ENCODE measurements at regions not wholly inside any gene's neighbourhood (a gene's known extent, or its start where the extent isn't known, plus 50 kb on each side); places are given as distances from the start of the nearest gene placed in this dataset.
"Not testable (repeated sequence)": the region's sequence is repeated elsewhere in the genome, so short reads cannot be mapped to it uniquely, and the experiment has no call there.

- ChIA-PET POLR2A (no interaction called here), CTCF (no interaction called here)
These were observed 308.0 kb upstream of the KCND2 start for GRCh38 chr7:119964788-119965542.

GRCh38 chr7:119967221-119967620 is 305.8 kb upstream of the KCND2 start:
- Mint-ChIP-seq H3K9me3 (peaks cover 0 to 7% (median 2%) of the 10 kb centered on the region in 5 donors), H3K4me1 (no peaks in the 10 kb centered on the region), H3K27ac (no peak overlapping the region), H3K4me3 (no peak overlapping the region), H3K36me3 (no peaks in the 10 kb centered on the region), H3K27me3 (no peaks in the 10 kb centered on the region)
- Histone ChIP-seq H3K4me1 (ENCODE audit: insufficient read depth, low read length) (no peaks in the 10 kb centered on the region), H3K27me3 (ENCODE audit: insufficient read depth, low read length, poor library complexity, severe bottlenecking) (no peaks in the 10 kb centered on the region), H3K4me3 (ENCODE audit: low read length) (no peak overlapping the region), H3K27ac (ENCODE audit: low read depth, low read length) (no peak overlapping the region), H3K36me3 (ENCODE audit: insufficient read depth, low read length) (no peaks in the 10 kb centered on the region), H3K9me3 (ENCODE audit: low read length) (no peaks in the 10 kb centered on the region)
- ChIA-PET POLR2A (no interaction called here), CTCF (no interaction called here)
- no peak for DNase-seq

More at GRCh38 chr7:119964788-119965542, 308.0 kb upstream of the KCND2 start:
- H3K27ac Mint-ChIP-seq: no peak overlapping the region
- H3K9me3 Mint-ChIP-seq: peaks cover 0 to 6% (median 0%) of the 10 kb centered on the region in 5 donors
- no peaks in the 10 kb centered on the region for H3K36me3 Mint-ChIP-seq
- Histone ChIP-seq H3K27me3 (ENCODE audit: insufficient read depth, low read length, poor library complexity, severe bottlenecking) (no peaks in the 10 kb centered on the region), H3K4me3 (ENCODE audit: low read length) (no peak overlapping the region), H3K36me3 (ENCODE audit: insufficient read depth, low read length) (no peaks in the 10 kb centered on the region), H3K27ac (ENCODE audit: low read depth, low read length) (no peak overlapping the region), H3K4me1 (ENCODE audit: insufficient read depth, low read length) (no peaks in the 10 kb centered on the region), H3K9me3 (ENCODE audit: low read length) (no peaks in the 10 kb centered on the region)
- no peaks in the 10 kb centered on the region for H3K4me1 Mint-ChIP-seq
- DNase-seq: no peak
- H3K4me3 Mint-ChIP-seq: no peak overlapping the region
- H3K27me3 Mint-ChIP-seq: no peaks in the 10 kb centered on the region

- H3K9me3 Mint-ChIP-seq; CTCF ChIA-PET; H3K36me3 Mint-ChIP-seq; H3K27ac ChIP-seq (ENCODE audit: low read depth, low read length); H3K9me3 ChIP-seq (ENCODE audit: low read length); H3K4me1 Mint-ChIP-seq; DNase-seq; POLR2A ChIA-PET; H3K27me3 Mint-ChIP-seq; H3K4me1 ChIP-seq (ENCODE audit: insufficient read depth, low read length); H3K36me3 ChIP-seq (ENCODE audit: insufficient read depth, low read length); H3K27ac Mint-ChIP-seq; H3K4me3 Mint-ChIP-seq; H3K27me3 ChIP-seq (ENCODE audit: insufficient read depth, low read length, poor library complexity, severe bottlenecking); H3K4me3 ChIP-seq (ENCODE audit: low read length): not testable (repeated sequence)
These were observed 304.6 kb upstream of the KCND2 start for GRCh38 chr7:119968411-119968810.

- POLR2A ChIA-PET: no interaction called here
- DNase-seq: no peak
- Mint-ChIP-seq H3K27ac (no peak overlapping the region), H3K27me3 (no peaks in the 10 kb centered on the region), H3K36me3 (no peaks in the 10 kb centered on the region), H3K4me3 (no peak overlapping the region), H3K9me3 (peaks cover 0 to 7% (median 2%) of the 10 kb centered on the region in 5 donors), H3K4me1 (no peaks in the 10 kb centered on the region)
- H3K9me3 ChIP-seq (ENCODE audit: low read length): no peaks in the 10 kb centered on the region
- no peaks in the 10 kb centered on the region for H3K27me3 ChIP-seq (ENCODE audit: insufficient read depth, low read length, poor library complexity, severe bottlenecking)
- no peaks in the 10 kb centered on the region for H3K36me3 ChIP-seq (ENCODE audit: insufficient read depth, low read length)
- no peak overlapping the region for H3K4me3 ChIP-seq (ENCODE audit: low read length)
- CTCF ChIA-PET: no interaction called here
- no peak overlapping the region for H3K27ac ChIP-seq (ENCODE audit: low read depth, low read length)
- H3K4me1 ChIP-seq (ENCODE audit: insufficient read depth, low read length): no peaks in the 10 kb centered on the region
These were observed 303.9 kb upstream of the KCND2 start for GRCh38 chr7:119969054-119969453.

- no peak overlapping the region for H3K4me3 Mint-ChIP-seq
- no peak overlapping the region for H3K27ac Mint-ChIP-seq
- peaks cover 0 to 7% (median 2%) of the 10 kb centered on the region in 5 donors for H3K9me3 Mint-ChIP-seq
- Histone ChIP-seq H3K4me3 (ENCODE audit: low read length) (no peak overlapping the region), H3K4me1 (ENCODE audit: insufficient read depth, low read length) (no peaks in the 10 kb centered on the region), H3K9me3 (ENCODE audit: low read length) (no peaks in the 10 kb centered on the region), H3K27me3 (ENCODE audit: insufficient read depth, low read length, poor library complexity, severe bottlenecking) (no peaks in the 10 kb centered on the region), H3K36me3 (ENCODE audit: insufficient read depth, low read length) (no peaks in the 10 kb centered on the region), H3K27ac (ENCODE audit: low read depth, low read length) (no peak overlapping the region)
- no peaks in the 10 kb centered on the region for H3K4me1 Mint-ChIP-seq
- H3K36me3 Mint-ChIP-seq: no peaks in the 10 kb centered on the region
- POLR2A ChIA-PET: no interaction called here
- CTCF ChIA-PET: no interaction called here
- no peaks in the 10 kb centered on the region for H3K27me3 Mint-ChIP-seq
- DNase-seq: no peak
These were observed 303.2 kb upstream of the KCND2 start for GRCh38 chr7:119969763-119970162.

GRCh38 chr7:119974972-119975371 is 298.0 kb upstream of the KCND2 start:
- no peak overlapping the region for H3K4me3 Mint-ChIP-seq
- no peak overlapping the region for H3K27ac Mint-ChIP-seq
- POLR2A ChIA-PET: no interaction called here
- Histone ChIP-seq H3K27ac (ENCODE audit: low read depth, low read length) (no peak overlapping the region), H3K4me3 (ENCODE audit: low read length) (no peak overlapping the region), H3K36me3 (ENCODE audit: insufficient read depth, low read length) (no peaks in the 10 kb centered on the region), H3K4me1 (ENCODE audit: insufficient read depth, low read length) (no peaks in the 10 kb centered on the region), H3K9me3 (ENCODE audit: low read length) (no peaks in the 10 kb centered on the region), H3K27me3 (ENCODE audit: insufficient read depth, low read length, poor library complexity, severe bottlenecking) (no peaks in the 10 kb centered on the region)
- H3K9me3 Mint-ChIP-seq: peaks cover 0 to 9% (median 2%) of the 10 kb centered on the region in 5 donors
- no peak for DNase-seq
- H3K36me3 Mint-ChIP-seq: no peaks in the 10 kb centered on the region
- H3K4me1 Mint-ChIP-seq: no peaks in the 10 kb centered on the region
- CTCF ChIA-PET: no interaction called here
- no peaks in the 10 kb centered on the region for H3K27me3 Mint-ChIP-seq

- H3K27ac Mint-ChIP-seq: no peak overlapping the region
- no peak overlapping the region for H3K4me3 Mint-ChIP-seq
- Histone ChIP-seq H3K4me3 (ENCODE audit: low read length) (no peak overlapping the region), H3K27me3 (ENCODE audit: insufficient read depth, low read length, poor library complexity, severe bottlenecking) (no peaks in the 10 kb centered on the region), H3K4me1 (ENCODE audit: insufficient read depth, low read length) (no peaks in the 10 kb centered on the region), H3K36me3 (ENCODE audit: insufficient read depth, low read length) (no peaks in the 10 kb centered on the region), H3K9me3 (ENCODE audit: low read length) (no peaks in the 10 kb centered on the region), H3K27ac (ENCODE audit: low read depth, low read length) (no peak overlapping the region)
- H3K9me3 Mint-ChIP-seq: peaks cover 5 to 32% (median 7%) of the 10 kb centered on the region in 5 donors
- ChIA-PET POLR2A (no interaction called here), CTCF (no interaction called here)
- no peak for DNase-seq
- peaks cover 0 to 2% of the 10 kb centered on the region in 2 donors for H3K27me3 Mint-ChIP-seq
- no peaks in the 10 kb centered on the region for H3K36me3 Mint-ChIP-seq
- H3K4me1 Mint-ChIP-seq: no peaks in the 10 kb centered on the region
These were observed 290.1 kb upstream of the KCND2 start for GRCh38 chr7:119982884-119983283.

GRCh38 chr7:119983468-119983867 is 289.5 kb upstream of the KCND2 start:
- no peak overlapping the region for H3K4me3 Mint-ChIP-seq
- no peak overlapping the region for H3K27ac ChIP-seq (ENCODE audit: low read depth, low read length)

More at GRCh38 chr7:119983468-119983867, 289.5 kb upstream of the KCND2 start:
- H3K36me3 ChIP-seq (ENCODE audit: insufficient read depth, low read length): no peaks in the 10 kb centered on the region
- no peaks in the 10 kb centered on the region for H3K9me3 ChIP-seq (ENCODE audit: low read length)
- no peak for DNase-seq
- H3K27me3 Mint-ChIP-seq: peaks cover 0 to 2% of the 10 kb centered on the region in 2 donors
- H3K27me3 ChIP-seq (ENCODE audit: insufficient read depth, low read length, poor library complexity, severe bottlenecking): no peaks in the 10 kb centered on the region
- H3K4me3 ChIP-seq (ENCODE audit: low read length): no peak overlapping the region
- CTCF ChIA-PET: no interaction called here
- no peak overlapping the region for H3K27ac Mint-ChIP-seq
- POLR2A ChIA-PET: no interaction called here
- H3K4me1 Mint-ChIP-seq: no peaks in the 10 kb centered on the region
- H3K4me1 ChIP-seq (ENCODE audit: insufficient read depth, low read length): no peaks in the 10 kb centered on the region
- H3K9me3 Mint-ChIP-seq: peaks cover 5 to 32% (median 7%) of the 10 kb centered on the region in 5 donors
- no peaks in the 10 kb centered on the region for H3K36me3 Mint-ChIP-seq

Data from CD8-positive, alpha-beta memory T cell (primary cell).